ENCODE measurements at regions not wholly inside any gene's neighbourhood (a gene's known extent, or its start where the extent isn't known, plus 50 kb on each side); places are given as distances from the start of the nearest gene placed in this dataset.

DNA sequence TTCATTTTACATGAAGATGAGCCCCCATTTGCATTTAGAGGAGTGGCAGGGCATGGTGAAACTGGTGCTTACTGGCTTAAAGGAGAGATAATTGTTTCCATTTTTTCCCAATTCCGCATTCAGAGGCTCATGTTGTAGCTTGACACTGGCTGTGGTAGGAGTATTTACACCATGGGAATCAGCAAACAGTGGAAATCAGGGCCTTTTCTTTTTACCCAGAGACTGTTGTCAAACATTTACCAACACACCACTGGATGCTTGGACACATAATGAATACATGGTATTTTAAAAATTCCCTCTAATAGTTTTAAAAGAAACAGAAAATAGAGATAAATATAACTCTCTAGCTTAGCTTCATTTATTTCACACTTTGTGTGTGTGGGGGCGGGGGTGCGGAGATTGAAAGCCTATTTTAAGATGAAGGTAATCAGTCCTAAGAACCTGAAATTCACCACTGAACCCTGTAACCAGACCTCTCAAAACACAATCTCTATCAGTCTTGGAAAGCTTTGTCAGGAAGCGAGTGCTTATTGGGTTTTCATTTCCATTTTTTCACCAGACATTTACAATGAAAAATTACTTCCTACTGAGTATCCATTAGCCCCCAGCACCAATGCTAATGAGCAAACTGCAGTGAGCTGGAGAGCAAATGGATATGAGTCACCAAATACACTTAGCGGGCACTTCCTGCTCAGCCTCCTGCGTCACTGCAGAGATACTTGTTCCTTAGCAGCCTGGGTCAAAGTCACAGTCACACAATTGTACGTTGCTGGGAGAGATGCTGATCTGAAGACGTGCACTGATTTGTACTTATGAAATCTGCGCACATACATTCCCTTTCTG is 532.0 kb downstream of the BCKDHB start:
- ChIA-PET RAD21 (ENCODE audit: low non-redundant PET in 1 of 2, low total read pairs in 2 of 2, uncharacterized antibody in 2 of 2, unreplicated experiment in 2 of 2) (no interaction called here), POLR2A (no interaction called here), CTCF (no interaction called here)
- Histone ChIP-seq H3K4me3 (replicated peaks in 1 of 2; ENCODE audit: low read depth in 1 of 2, low read length in 2 of 2) (peak overlapping the region in 1 of 2 experiments; percentile 30; a peak in 2 of 4 replicates), H2AFZ (ENCODE audit: low read depth, low read length, poor library complexity, severe bottlenecking) (peak overlapping the region; percentile 65), H3K9ac (ENCODE audit: low read length) (peak overlapping the region; percentile 32), H3K27me3 (ENCODE audit: insufficient read depth, low read length) (no peaks in the 10 kb centered on the region), H3K36me3 (ENCODE audit: control insufficient read depth in 1 of 2, insufficient read depth in 2 of 2, low read length in 2 of 2) (no peaks in the 10 kb centered on the region), H3K4me1 (ENCODE audit: control insufficient read depth in 1 of 2, insufficient read depth in 2 of 2, low read length in 2 of 2) (peaks cover 6 to 17% of the 10 kb centered on the region in 2 experiments; a peak in 3 of 4 replicates), H3K27ac (ENCODE audit: low read depth, low read length) (no peak overlapping the region; the same call in 1 of the 2 replicates), H3K9me2 (ENCODE audit: insufficient read depth) (no peaks in the 10 kb centered on the region), H3K9me3 (ENCODE audit: control insufficient read depth in 1 of 2, insufficient read depth in 1 of 2, low read depth in 1 of 2, low read length in 2 of 2) (no peaks in the 10 kb centered on the region), H4K20me1 (ENCODE audit: insufficient read depth) (no peaks in the 10 kb centered on the region), H3K4me2 (ENCODE audit: low read length) (peak overlapping the region; percentile 70), H3K79me2 (ENCODE audit: insufficient read depth, low read length) (no peaks in the 10 kb centered on the region)
- intact Hi-C loops (cut with micrococcal nuclease), result no loop called here
- peak; percentile 99 for ATAC-seq
- no TSS peak for BruUV-seq (replicated peaks)
- TF ChIP-seq ELF1 (IDR thresholded peaks at IDR 0.05; ENCODE audit: borderline replicate concordance, low read depth) (peak; percentile 60), SP1 (IDR thresholded peaks at IDR 0.05; ENCODE audit: low read depth) (peak; percentile 59), JUND (IDR thresholded peaks at IDR 0.05) (peak; percentile 84), EZH2phosphoT487 (IDR thresholded peaks at IDR 0.05; ENCODE audit: borderline replicate concordance) (no peak), FOSL1 (IDR thresholded peaks at IDR 0.05; ENCODE audit: low read depth) (peak; percentile 75), POLR2AphosphoS5 (IDR thresholded peaks at IDR 0.05; ENCODE audit: low read depth, low read length) (peak; percentile 62), SRF (IDR thresholded peaks at IDR 0.05; ENCODE audit: low read depth) (no peak), CBX3 (IDR thresholded peaks at IDR 0.05; ENCODE audit: low read depth) (peak; percentile 88)
- TF ChIP-seq, protein P1, sequence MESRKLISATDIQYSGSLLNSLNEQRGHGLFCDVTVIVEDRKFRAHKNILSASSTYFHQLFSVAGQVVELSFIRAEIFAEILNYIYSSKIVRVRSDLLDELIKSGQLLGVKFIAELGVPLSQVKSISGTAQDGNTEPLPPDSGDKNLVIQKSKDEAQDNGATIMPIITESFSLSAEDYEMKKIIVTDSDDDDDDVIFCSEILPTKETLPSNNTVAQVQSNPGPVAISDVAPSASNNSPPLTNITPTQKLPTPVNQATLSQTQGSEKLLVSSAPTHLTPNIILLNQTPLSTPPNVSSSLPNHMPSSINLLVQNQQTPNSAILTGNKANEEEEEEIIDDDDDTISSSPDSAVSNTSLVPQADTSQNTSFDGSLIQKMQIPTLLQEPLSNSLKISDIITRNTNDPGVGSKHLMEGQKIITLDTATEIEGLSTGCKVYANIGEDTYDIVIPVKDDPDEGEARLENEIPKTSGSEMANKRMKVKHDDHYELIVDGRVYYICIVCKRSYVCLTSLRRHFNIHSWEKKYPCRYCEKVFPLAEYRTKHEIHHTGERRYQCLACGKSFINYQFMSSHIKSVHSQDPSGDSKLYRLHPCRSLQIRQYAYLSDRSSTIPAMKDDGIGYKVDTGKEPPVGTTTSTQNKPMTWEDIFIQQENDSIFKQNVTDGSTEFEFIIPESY (IDR thresholded peaks at IDR 0.05; ENCODE audit: extremely low read depth, insufficient replicate concordance, low read length), result no peak
- TF ChIP-seq, protein P2, sequence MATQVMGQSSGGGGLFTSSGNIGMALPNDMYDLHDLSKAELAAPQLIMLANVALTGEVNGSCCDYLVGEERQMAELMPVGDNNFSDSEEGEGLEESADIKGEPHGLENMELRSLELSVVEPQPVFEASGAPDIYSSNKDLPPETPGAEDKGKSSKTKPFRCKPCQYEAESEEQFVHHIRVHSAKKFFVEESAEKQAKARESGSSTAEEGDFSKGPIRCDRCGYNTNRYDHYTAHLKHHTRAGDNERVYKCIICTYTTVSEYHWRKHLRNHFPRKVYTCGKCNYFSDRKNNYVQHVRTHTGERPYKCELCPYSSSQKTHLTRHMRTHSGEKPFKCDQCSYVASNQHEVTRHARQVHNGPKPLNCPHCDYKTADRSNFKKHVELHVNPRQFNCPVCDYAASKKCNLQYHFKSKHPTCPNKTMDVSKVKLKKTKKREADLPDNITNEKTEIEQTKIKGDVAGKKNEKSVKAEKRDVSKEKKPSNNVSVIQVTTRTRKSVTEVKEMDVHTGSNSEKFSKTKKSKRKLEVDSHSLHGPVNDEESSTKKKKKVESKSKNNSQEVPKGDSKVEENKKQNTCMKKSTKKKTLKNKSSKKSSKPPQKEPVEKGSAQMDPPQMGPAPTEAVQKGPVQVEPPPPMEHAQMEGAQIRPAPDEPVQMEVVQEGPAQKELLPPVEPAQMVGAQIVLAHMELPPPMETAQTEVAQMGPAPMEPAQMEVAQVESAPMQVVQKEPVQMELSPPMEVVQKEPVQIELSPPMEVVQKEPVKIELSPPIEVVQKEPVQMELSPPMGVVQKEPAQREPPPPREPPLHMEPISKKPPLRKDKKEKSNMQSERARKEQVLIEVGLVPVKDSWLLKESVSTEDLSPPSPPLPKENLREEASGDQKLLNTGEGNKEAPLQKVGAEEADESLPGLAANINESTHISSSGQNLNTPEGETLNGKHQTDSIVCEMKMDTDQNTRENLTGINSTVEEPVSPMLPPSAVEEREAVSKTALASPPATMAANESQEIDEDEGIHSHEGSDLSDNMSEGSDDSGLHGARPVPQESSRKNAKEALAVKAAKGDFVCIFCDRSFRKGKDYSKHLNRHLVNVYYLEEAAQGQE (IDR thresholded peaks at IDR 0.05; ENCODE audit: low read depth), result no peak
- DNase-seq (ENCODE audit: low read depth, low spot score), result peak; percentile 81
